ENCODE measurements at regions not wholly inside any gene's neighbourhood (a gene's known extent, or its start where the extent isn't known, plus 50 kb on each side); places are given as distances from the start of the nearest gene placed in this dataset.

GRCh38 chr2:40955042-40955441 is 503.2 kb upstream of the SLC8A1 start:
- no peak for TF ChIP-seq CTCF (conservative IDR thresholded peaks at IDR 0.05)
- TF ChIP-seq ZFX (IDR thresholded peaks at IDR 0.05) = no peak
